ENCODE measurements at regions not wholly inside any gene's neighbourhood (a gene's known extent, or its start where the extent isn't known, plus 50 kb on each side); places are given as distances from the start of the nearest gene placed in this dataset.

- Histone ChIP-seq H3K9ac (ENCODE audit: insufficient read depth in 1 of 2, low read length in 2 of 2) (no peak overlapping the region), H3K4me1 (ENCODE audit: control insufficient read depth in 5 of 5, insufficient read depth in 5 of 5, low read length in 5 of 5) (peaks cover 0 to 9% (median 0%) of the 10 kb centered on the region in 5 donors), H3K27me3 (ENCODE audit: control insufficient read depth in 3 of 3, insufficient read depth in 3 of 3, low read length in 2 of 3) (peaks cover 0 to 3% (median 0%) of the 10 kb centered on the region in 3 donors), H3K36me3 (ENCODE audit: control insufficient read depth in 4 of 4, insufficient read depth in 4 of 4, low read length in 4 of 4) (no peaks in the 10 kb centered on the region), H3K9me3 (ENCODE audit: control insufficient read depth in 4 of 4, insufficient read depth in 3 of 4, low read length in 3 of 4) (no peaks in the 10 kb centered on the region), H3K27ac (ENCODE audit: low read depth in 1 of 2, low read length in 1 of 2) (no peak overlapping the region), H3K4me3 (no peak overlapping the region)
- ATAC-seq (ENCODE audit: insufficient read depth, low FRiP score) (no peak), DNase-seq (no peak)
- no peak for TF ChIP-seq CTCF (IDR thresholded peaks at IDR 0.05; ENCODE audit: control extremely low read depth, extremely low read depth)
- 43 to 66% methylated on average over 10 of the region's 10 CpGs for WGBS, 2 donors
Measured at GRCh38 chr5:173717959-173718358, 101.5 kb upstream of the BOD1 start.

GRCh38 chr5:173718469-173718868, 102.0 kb upstream of the BOD1 start:
- Histone ChIP-seq H3K4me3 (no peak overlapping the region), H3K27me3 (ENCODE audit: control insufficient read depth in 3 of 3, insufficient read depth in 3 of 3, low read length in 2 of 3) (peaks cover 0 to 3% (median 0%) of the 10 kb centered on the region in 3 donors), H3K4me1 (ENCODE audit: control insufficient read depth in 5 of 5, insufficient read depth in 5 of 5, low read length in 5 of 5) (peaks cover 0 to 9% (median 0%) of the 10 kb centered on the region in 5 donors), H3K9ac (ENCODE audit: insufficient read depth in 1 of 2, low read length in 2 of 2) (no peak overlapping the region), H3K9me3 (ENCODE audit: control insufficient read depth in 4 of 4, insufficient read depth in 3 of 4, low read length in 3 of 4) (no peaks in the 10 kb centered on the region), H3K36me3 (ENCODE audit: control insufficient read depth in 4 of 4, insufficient read depth in 4 of 4, low read length in 4 of 4) (no peaks in the 10 kb centered on the region), H3K27ac (ENCODE audit: low read depth in 1 of 2, low read length in 1 of 2) (no peak overlapping the region)
- 90 to 92% methylated on average over 10 of the region's 10 CpGs for WGBS, 2 donors
- DNase-seq (no peak), ATAC-seq (ENCODE audit: insufficient read depth, low FRiP score) (no peak)
- no peak for TF ChIP-seq CTCF (IDR thresholded peaks at IDR 0.05; ENCODE audit: control extremely low read depth, extremely low read depth)

DNA sequence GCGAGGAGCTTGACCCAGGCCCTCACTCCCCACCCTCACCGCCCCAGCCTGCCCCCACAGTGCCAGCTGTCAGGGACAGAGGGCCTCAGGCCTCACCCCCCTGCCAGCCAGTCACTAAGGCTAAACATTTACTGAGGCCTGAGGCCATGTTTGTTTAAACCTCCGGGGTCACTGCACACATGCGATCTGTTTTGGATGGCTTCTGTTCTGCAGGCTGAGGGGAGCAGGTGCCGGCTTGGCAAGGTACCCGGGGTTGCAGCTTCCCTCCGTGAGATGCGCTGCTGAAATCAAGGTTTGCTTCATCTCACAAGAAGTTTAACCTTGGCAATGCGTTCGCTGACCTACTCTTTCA, 103.3 kb upstream of the BOD1 start:
- no peak for ATAC-seq (ENCODE audit: insufficient read depth, low FRiP score)

More for the DNA sequence above, 103.3 kb upstream of the BOD1 start:
- no peak overlapping the region for H3K27ac ChIP-seq (ENCODE audit: low read depth in 1 of 2, low read length in 1 of 2)
- no peak overlapping the region for H3K4me3 ChIP-seq
- no peaks in the 10 kb centered on the region for H3K36me3 ChIP-seq (ENCODE audit: control insufficient read depth in 4 of 4, insufficient read depth in 4 of 4, low read length in 4 of 4)
- no peaks in the 10 kb centered on the region for H3K9me3 ChIP-seq (ENCODE audit: control insufficient read depth in 4 of 4, insufficient read depth in 3 of 4, low read length in 3 of 4)
- 72 to 73% methylated on average over 9 to 10 of the region's 10 CpGs for WGBS, 2 donors
- no peak for TF ChIP-seq CTCF (IDR thresholded peaks at IDR 0.05; ENCODE audit: control extremely low read depth, extremely low read depth)
- no peak overlapping the region for H3K9ac ChIP-seq (ENCODE audit: insufficient read depth in 1 of 2, low read length in 2 of 2)
- H3K4me1 ChIP-seq (ENCODE audit: control insufficient read depth in 5 of 5, insufficient read depth in 5 of 5, low read length in 5 of 5) = peaks cover 0 to 9% (median 0%) of the 10 kb centered on the region in 5 donors
- no peak for DNase-seq
- peaks cover 0 to 3% (median 0%) of the 10 kb centered on the region in 3 donors for H3K27me3 ChIP-seq (ENCODE audit: control insufficient read depth in 3 of 3, insufficient read depth in 3 of 3, low read length in 2 of 3)

All from lung (tissue), 11 donors.